Brain microvascular endothelial cell (primary cell): ENCODE measurements at regions not wholly inside any gene's neighbourhood (a gene's known extent, or its start where the extent isn't known, plus 50 kb on each side); places are given as distances from the start of the nearest gene placed in this dataset.

ENCODE experiments used
- DNase-seq: peaks from one replicate; pipeline ENCODE4 v3.0.0-alpha.2; 2020
- H3K27ac ChIP-seq: fragments of 250-450 bp; sonication (Bioruptor Pico); 2 replicates; pipeline ENCODE4 v1.5.1; 2020; ENCODE audit warnings: mild to moderate bottlenecking, moderate library complexity
- H3K27me3 ChIP-seq: fragments of 250-450 bp; sonication (Bioruptor Pico); replicated peaks from 2 replicates; pipeline ENCODE4 v1.5.1; 2020; ENCODE audit warnings: mild to moderate bottlenecking
- H3K36me3 ChIP-seq: fragments of 250-450 bp; sonication (Bioruptor Pico); replicated peaks from 2 replicates; pipeline ENCODE4 v1.5.1; 2020; ENCODE audit warnings: mild to moderate bottlenecking
- H3K4me3 ChIP-seq: 2 replicates; pipeline ENCODE4 v1.5.1; 2011; ENCODE audit warnings: low read depth, mild to moderate bottlenecking, control low read depth, low read length, moderate library complexity
- in situ Hi-C: cut with HindIII; loops from 2 replicates; pipeline ENCODE4 v1.10.0; 2017; ENCODE audit warnings: low sequenced_read_pairs, low pct_ligation_motif_present
- TF ChIP-seq, protein P1 (sequence below): IDR thresholded peaks from 2 replicates; pipeline ENCODE4 v1.5.1; 2011; ENCODE audit warnings: low read depth, mild to moderate bottlenecking, moderate library complexity, low read length, control low read depth, inconsistent platforms; ENCODE audit errors: missing control alignments

- Histone ChIP-seq H3K36me3 (no peaks in the 10 kb centered on the region), H3K27ac (no peak overlapping the region), H3K4me3 (no peak overlapping the region), H3K27me3 (no peaks in the 10 kb centered on the region)
- TF ChIP-seq, protein P1, sequence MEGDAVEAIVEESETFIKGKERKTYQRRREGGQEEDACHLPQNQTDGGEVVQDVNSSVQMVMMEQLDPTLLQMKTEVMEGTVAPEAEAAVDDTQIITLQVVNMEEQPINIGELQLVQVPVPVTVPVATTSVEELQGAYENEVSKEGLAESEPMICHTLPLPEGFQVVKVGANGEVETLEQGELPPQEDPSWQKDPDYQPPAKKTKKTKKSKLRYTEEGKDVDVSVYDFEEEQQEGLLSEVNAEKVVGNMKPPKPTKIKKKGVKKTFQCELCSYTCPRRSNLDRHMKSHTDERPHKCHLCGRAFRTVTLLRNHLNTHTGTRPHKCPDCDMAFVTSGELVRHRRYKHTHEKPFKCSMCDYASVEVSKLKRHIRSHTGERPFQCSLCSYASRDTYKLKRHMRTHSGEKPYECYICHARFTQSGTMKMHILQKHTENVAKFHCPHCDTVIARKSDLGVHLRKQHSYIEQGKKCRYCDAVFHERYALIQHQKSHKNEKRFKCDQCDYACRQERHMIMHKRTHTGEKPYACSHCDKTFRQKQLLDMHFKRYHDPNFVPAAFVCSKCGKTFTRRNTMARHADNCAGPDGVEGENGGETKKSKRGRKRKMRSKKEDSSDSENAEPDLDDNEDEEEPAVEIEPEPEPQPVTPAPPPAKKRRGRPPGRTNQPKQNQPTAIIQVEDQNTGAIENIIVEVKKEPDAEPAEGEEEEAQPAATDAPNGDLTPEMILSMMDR = no peak
- no peak for DNase-seq
- in situ Hi-C loops = no loop called here
Observed at GRCh38 chr1:58003988-58004387, 542.5 kb downstream of the OMA1 start.

GRCh38 chr1:58003059-58003458, 543.5 kb downstream of the OMA1 start:
- no peak for DNase-seq
- in situ Hi-C loops = no loop called here
- TF ChIP-seq, protein P1 = no peak

GRCh38 chr1:58000821-58001220, 545.7 kb downstream of the OMA1 start:
- in situ Hi-C loops = no loop called here
- TF ChIP-seq, protein P1 = no peak
- no peak for DNase-seq
- no peaks in the 10 kb centered on the region for H3K36me3 ChIP-seq
- H3K4me3 ChIP-seq = no peak overlapping the region
- H3K27ac ChIP-seq = no peak overlapping the region
- no peaks in the 10 kb centered on the region for H3K27me3 ChIP-seq

More at GRCh38 chr1:58003059-58003458, 543.5 kb downstream of the OMA1 start:
- Histone ChIP-seq H3K36me3 (no peaks in the 10 kb centered on the region), H3K27ac (no peak overlapping the region), H3K27me3 (no peaks in the 10 kb centered on the region), H3K4me3 (no peak overlapping the region)

GRCh38 chr1:58000116-58000515, 546.4 kb downstream of the OMA1 start:
- Histone ChIP-seq H3K27me3 (no peaks in the 10 kb centered on the region), H3K4me3 (no peak overlapping the region), H3K27ac (no peak overlapping the region), H3K36me3 (no peaks in the 10 kb centered on the region)
- DNase-seq = no peak
- TF ChIP-seq, protein P1 = no peak
- in situ Hi-C loops = no loop called here

DNA sequence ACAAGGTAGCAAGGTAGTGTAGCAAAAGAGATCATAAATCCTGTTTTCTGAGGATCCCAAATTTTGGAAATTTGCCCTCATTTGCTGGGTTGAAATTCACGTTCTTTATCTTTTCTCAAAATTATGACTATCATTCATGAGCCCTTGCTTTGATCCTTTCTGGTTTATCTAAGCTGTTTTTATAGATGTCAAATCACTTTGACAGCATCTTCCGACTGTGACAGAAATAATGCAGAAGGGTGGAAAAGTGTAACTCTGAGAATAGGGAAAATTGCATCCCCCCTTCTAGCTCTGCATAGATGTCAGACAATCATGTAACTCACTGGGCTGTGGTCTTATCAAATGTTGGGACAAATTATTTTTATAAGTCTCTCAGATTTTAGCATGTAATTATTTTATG, 550.1 kb downstream of the OMA1 start:
- in situ Hi-C loops = no loop called here
- no peak overlapping the region for H3K27ac ChIP-seq
- DNase-seq = no peak
- no peak overlapping the region for H3K4me3 ChIP-seq
- TF ChIP-seq, protein P1 = no peak
- no peaks in the 10 kb centered on the region for H3K36me3 ChIP-seq
- no peaks in the 10 kb centered on the region for H3K27me3 ChIP-seq

DNA sequence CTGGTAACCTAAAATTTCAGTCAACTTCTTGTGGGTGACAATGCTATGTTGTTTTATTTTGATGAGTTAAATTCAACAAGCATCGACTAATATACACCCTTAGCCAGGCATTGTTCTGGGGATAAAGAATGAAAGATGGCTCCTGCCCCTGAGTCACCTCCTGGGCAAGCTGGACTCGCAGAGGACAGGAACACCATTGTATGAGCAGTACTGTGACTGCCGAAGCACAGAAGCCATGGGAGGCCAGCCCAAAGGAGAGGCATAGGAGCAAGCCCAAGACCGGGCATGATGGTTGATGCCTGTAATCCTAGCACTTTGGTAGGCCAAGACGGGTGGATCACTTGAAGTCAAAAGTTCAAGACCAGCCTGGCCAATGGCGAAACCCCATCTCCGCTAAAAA, 555.2 kb downstream of the OMA1 start:
- DNase-seq = no peak
- H3K36me3 ChIP-seq = no peaks in the 10 kb centered on the region
- in situ Hi-C loops = no loop called here

More for the DNA sequence above, 555.2 kb downstream of the OMA1 start:
- Histone ChIP-seq H3K27me3 (no peaks in the 10 kb centered on the region), H3K4me3 (no peak overlapping the region), H3K27ac (no peak overlapping the region)
- TF ChIP-seq, protein P1 = no peak
